ENCODE measurements at regions not wholly inside any gene's neighbourhood (a gene's known extent, or its start where the extent isn't known, plus 50 kb on each side); places are given as distances from the start of the nearest gene placed in this dataset.
A peak's percentile ranks its signal among the peaks of the same experiment; 100 is the strongest.
"Not testable (repeated sequence)": the region's sequence is repeated elsewhere in the genome, so short reads cannot be mapped to it uniquely, and the experiment has no call there.

- DNase-seq: not testable (repeated sequence)
Observed at GRCh38 chr16:46387720-46388119, 233.5 kb downstream of the SHCBP1 start.

DNA sequence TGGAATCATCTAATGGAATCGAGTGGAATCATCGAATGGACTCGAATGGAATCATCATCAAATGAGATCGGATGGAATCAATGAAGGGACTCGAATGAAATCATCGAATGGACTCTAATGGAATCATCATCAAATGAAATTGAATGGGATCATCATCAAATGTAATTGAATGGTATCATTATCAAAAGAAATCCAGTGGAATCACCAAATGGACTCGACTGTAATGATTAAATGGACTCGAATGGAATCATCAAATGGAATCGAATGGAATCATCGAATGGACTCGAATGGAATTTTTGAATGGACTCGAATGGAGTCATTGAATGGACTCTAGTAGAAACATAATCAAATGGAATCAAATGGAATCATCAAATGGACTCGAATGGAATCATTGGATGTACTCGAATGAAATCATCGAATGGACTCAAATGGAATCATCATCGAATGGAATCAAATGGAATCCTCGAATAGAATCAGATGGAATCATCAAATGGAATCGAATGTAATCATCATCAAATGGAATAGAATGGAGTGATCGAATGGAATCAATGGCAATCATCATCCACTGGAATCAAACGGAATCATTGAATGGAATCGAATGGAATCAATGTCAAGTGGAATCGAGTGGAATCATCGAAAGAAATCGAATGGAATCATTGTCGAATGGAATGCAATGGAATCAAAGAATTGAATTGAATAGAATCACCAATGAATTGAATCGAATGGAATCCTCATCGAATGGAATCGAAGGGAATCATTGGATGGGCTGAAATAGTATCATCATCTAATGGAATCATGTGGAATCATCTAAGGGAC lies 234.2 kb downstream of the SHCBP1 start:
- not testable (repeated sequence) for DNase-seq

GRCh38 chr16:46386110-46386771 lies 234.9 kb downstream of the SHCBP1 start:
- DNase-seq: not testable (repeated sequence)

DNA sequence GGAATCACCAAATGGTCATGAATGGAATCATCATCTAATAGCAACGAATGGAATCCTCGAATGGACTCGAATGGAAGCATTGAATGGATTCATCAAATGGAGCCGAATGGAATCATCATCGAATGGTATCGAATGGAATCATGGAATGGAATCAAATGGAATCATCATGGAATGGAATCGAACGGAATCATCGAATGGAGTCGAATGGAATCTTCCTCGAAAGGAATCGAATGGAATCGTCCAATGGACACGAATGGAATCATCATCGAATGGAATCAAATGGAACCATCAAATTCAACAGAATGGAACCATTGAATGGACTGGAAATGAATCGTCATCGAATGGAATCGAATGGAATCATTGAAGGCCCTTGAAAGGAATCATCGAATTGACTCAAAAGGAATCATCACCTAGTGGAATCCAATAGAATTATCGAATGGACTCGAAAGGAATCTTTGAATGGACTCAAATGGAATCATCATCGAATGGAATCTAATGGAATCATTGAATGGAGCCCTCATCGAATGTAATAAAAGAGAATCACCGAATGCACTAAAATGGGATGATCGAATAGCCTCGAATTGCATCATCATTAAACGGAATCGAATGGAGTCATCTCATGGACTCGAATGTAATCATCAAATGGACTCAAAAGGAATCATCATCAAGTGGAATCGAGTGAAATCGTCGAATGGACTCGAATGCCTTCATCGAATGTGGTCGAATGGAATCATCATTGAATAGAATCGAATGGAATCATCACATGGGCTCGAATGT lies 236.7 kb downstream of the SHCBP1 start:
- not testable (repeated sequence) for DNase-seq

- not testable (repeated sequence) for DNase-seq
Observed at GRCh38 chr16:46383581-46383980, 237.6 kb downstream of the SHCBP1 start.

DNA sequence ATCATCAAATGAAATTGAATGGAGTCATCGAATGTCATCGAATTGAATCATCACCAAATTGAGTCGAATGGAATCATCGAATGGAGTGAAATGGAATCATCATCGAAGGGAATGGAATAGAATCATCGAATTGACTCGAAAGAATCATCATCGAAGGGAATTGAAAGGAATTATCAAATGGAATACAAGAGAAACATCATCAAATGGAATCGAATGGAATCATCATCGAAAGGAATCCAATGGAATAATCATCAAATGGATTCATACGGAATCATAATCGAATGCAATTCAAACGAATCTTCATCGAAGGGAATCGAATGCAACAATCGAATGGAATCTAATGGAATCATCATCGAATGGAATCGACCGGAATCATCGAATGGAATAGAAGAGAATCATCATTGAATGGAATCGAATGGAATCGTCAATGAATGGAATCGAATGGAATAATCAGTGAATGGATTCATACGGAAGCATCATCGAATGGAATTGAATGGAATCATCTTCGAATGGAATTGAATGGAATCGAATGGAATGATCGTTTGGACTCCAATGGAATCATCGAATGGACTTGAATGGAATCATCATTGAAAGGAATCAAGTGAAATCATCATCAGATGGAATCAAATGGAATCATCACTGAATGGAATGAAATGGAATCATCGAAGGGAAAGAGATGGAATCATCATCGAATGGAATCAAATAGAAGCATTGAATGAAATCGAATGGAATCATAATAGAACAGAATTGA lies 238.2 kb downstream of the SHCBP1 start:
- peak; percentile 38 for DNase-seq

DNA sequence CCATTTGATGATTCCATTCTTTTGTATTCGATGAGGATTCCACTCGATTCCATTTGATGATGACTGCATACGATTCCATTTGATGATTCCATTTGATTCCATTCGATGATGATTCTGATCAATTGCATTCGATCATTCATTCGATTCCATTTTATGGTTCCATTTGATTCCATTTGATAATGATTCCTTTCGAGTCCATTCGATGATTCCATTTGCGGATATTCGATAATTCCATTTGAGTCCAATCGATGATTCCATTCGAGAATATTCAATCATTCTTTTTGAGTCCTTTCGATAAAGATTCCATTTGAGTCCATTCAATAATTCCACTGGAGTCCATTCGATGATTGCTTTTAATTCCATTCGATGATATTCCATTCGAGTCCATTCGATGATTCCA lies 239.1 kb downstream of the SHCBP1 start:
- DNase-seq: not testable (repeated sequence)

DNA sequence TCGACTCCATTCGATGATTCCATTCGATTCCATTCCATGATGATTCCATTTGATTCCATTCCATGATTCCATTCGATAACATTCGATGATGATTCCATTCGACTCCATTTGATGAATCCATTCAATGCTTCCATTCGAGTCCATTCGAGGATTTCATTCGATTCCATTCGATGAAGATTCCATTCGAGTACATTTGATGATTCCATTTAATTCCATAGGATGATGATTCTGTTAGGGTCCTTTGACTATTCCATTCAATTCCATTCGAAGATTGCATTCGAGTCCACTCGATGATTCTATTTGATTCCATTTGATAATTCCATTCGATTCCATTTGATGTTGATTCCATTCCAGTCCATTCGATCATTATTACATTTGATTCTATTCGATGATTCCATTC lies 239.8 kb downstream of the SHCBP1 start:
- DNase-seq: not testable (repeated sequence)
